Left cardiac atrium (tissue), 4 donors: ENCODE measurements at regions not wholly inside any gene's neighbourhood (a gene's known extent, or its start where the extent isn't known, plus 50 kb on each side); places are given as distances from the start of the nearest gene placed in this dataset.

Experiments used
- ATAC-seq, 2 donors: fragments of 200-7000 bp; cut with Tn5 transposase; one replicate each; pipeline ENCODE4 v1.9.1; 2020; ENCODE audit warnings: mild to moderate bottlenecking in 2 of 2, moderate library complexity in 2 of 2
- DNase-seq: peaks from one replicate; pipeline ENCODE4 v3.0.0-alpha.2; 2020
- intact Hi-C, 2 donors: fragments of 100-400 bp; cut with DNase I; formaldehyde crosslinking; loops; one replicate each; pipeline versions ENCODE4 v1.14.1 to v1.15.1; 2022 to 2023
- donor health status: DM: no; HTN: yes; CAD: no.
- donor health status: DM: no; HTN: yes; CAD: no; lungs with severe emphysema.
- donor health status: DM: yes; HTN: yes; CAD: no.
- donor health status: Dilated cardiomyopathy.

GRCh38 chr21:17921579-17922530 is 102.7 kb upstream of the C21orf91 start:
- ATAC-seq (peak; percentile 77 to 97), DNase-seq (no peak)
- intact Hi-C loops: no loop called here

GRCh38 chr21:17915976-17916375 is 96.8 kb upstream of the C21orf91 start:
- DNase-seq: no peak
- intact Hi-C loops: no loop called here
- ATAC-seq: no peak

GRCh38 chr21:17911628-17912027 is 92.5 kb upstream of the C21orf91 start:
- no peak for ATAC-seq
- intact Hi-C loops: no loop called here
- DNase-seq: no peak

GRCh38 chr21:17903929-17904639 is 84.9 kb upstream of the C21orf91 start:
- peak in 1 of 2 donors; percentile 67 for ATAC-seq
- intact Hi-C loops: loop anchor here in 1 of 2 donors (2.0 kb wide), 1 partner anchor 225 kb away; no protein-coding TSS in a partner anchor

GRCh38 chr21:17903029-17903806 is 84.1 kb upstream of the C21orf91 start:
- ATAC-seq (peak in 1 of 2 donors; percentile 52), DNase-seq (no peak)
- intact Hi-C loops: loop anchor here in 1 of 2 donors (2.0 kb wide), 1 partner anchor 224 kb away; no protein-coding TSS in a partner anchor

More at GRCh38 chr21:17903929-17904639, 84.9 kb upstream of the C21orf91 start:
- DNase-seq: no peak

- no peak for DNase-seq
- ATAC-seq: no peak
- intact Hi-C loops: loop anchor here (1.0 to 2.0 kb wide), 2 partner anchors 222 to 223 kb away; no protein-coding TSS in a partner anchor
Observed at GRCh38 chr21:17901458-17902079, 82.4 kb upstream of the C21orf91 start.

- no peak for DNase-seq
- peak in 1 of 2 donors; percentile 51 for ATAC-seq
- intact Hi-C loops: loop anchor here in 1 of 2 donors (1.0 kb wide), 1 partner anchor 222 kb away; no protein-coding TSS in a partner anchor
Observed at GRCh38 chr21:17900990-17901385, 81.8 kb upstream of the C21orf91 start.

- peak in 1 of 2 donors; percentile 64 for ATAC-seq
- intact Hi-C loops: no loop called here
- peak; percentile 27 for DNase-seq
Observed at GRCh38 chr21:17900281-17900989, 81.3 kb upstream of the C21orf91 start.

- ATAC-seq (no peak), DNase-seq (no peak)
- intact Hi-C loops: no loop called here
Observed at GRCh38 chr21:17889171-17889570, 70.0 kb upstream of the C21orf91 start.

GRCh38 chr21:17869115-17869514 is 50.0 kb upstream of the C21orf91 start:
- ATAC-seq (no peak), DNase-seq (no peak)
- intact Hi-C loops: no loop called here
